K562 (cell line): ENCODE measurements at regions not wholly inside any gene's neighbourhood (a gene's known extent, or its start where the extent isn't known, plus 50 kb on each side); places are given as distances from the start of the nearest gene placed in this dataset.

Experiments
- ATAC-seq: fragments of 200-7000 bp; cut with Tn5 transposase; 3 replicates; pipeline ENCODE4 v1.9.1; 2020; ENCODE audit warnings: moderate library complexity
- BruUV-seq: library from RNA; stranded (reverse); fragments of 400-500 nt; replicated peaks from 2 replicates; lab custom pipeline; 2021; lab: Mats Ljungman, UMichigan
- CTCF ChIA-PET: fragments of 300-600 bp; formaldehyde crosslinking; extraction: SDS; loops from one replicate; lab custom pipeline; 2021; ENCODE audit warnings: low intra/inter-chr PET ratio; lab: Yijun Ruan, JAX
- POLR2A ChIA-PET: fragments of 300-600, 350-650 bp; sonication (Branson Sonifier 250); formaldehyde crosslinking; extraction: SDS; loops from one replicate; lab custom pipeline; 2021; ENCODE audit warnings: antibody characterized with exemption, inconsistent platforms; lab: Yijun Ruan, JAX
- DNase-seq, 4 experiments: peaks; one replicate each; pipeline versions ENCODE4 v3.0.0 to v3.0.0-alpha.2; 2011 to 2018; ENCODE audit warnings: low spot score in 3 of 4, mixed read lengths in 3 of 4; ENCODE audit errors: extremely low read depth in 1 of 4
- FAIRE-seq: peaks from 2 replicates; lab custom pipeline; 2011; peaks lifted over from hg19 to GRCh38; lab: Jason Lieb, UNC
- H2AFZ ChIP-seq: 2 replicates; pipeline ENCODE4 v1.6.0; 2011; ENCODE audit warnings: low read depth, low read length, control low read depth, inconsistent platforms
- H3K27ac ChIP-seq: fragments of 200-600 bp; 3 replicates; pipeline ENCODE4 v1.8.0; 2011; ENCODE audit warnings: low read depth, mild to moderate bottlenecking, control low read depth, inconsistent platforms, low read length, moderate library complexity, mixed read lengths; ENCODE audit errors: extremely low read depth
- H3K27me3 ChIP-seq, 2 experiments: fragments of 300-600 bp in 1 of 2; 2 replicates in 1 of 2; 3 replicates in 1 of 2; pipeline versions ENCODE4 v1.6.0 to v1.8.0; 2011; ENCODE audit warnings: inconsistent platforms in 2 of 2, low read length in 2 of 2, mild to moderate bottlenecking in 1 of 2, mixed read lengths in 1 of 2, moderate library complexity in 1 of 2; ENCODE audit not compliant: control insufficient read depth in 2 of 2, insufficient read depth in 2 of 2
- H3K36me3 ChIP-seq: fragments of 300-600 bp; 3 replicates; pipeline ENCODE4 v1.8.0; 2011; ENCODE audit warnings: mild to moderate bottlenecking, low read length, inconsistent platforms; ENCODE audit not compliant: control insufficient read depth, insufficient read depth
- H3K4me1 ChIP-seq, 2 experiments: fragments of 200-600 bp in 1 of 2; replicated peaks in 1 of 2; 2 replicates in 1 of 2; 3 replicates in 1 of 2; pipeline versions ENCODE4 v1.5.1 to v1.8.0; 2011; ENCODE audit warnings: inconsistent platforms in 2 of 2, low read length in 2 of 2, mild to moderate bottlenecking in 1 of 2, mixed read lengths in 1 of 2, moderate library complexity in 1 of 2; ENCODE audit not compliant: control insufficient read depth in 2 of 2, insufficient read depth in 2 of 2
- H3K4me2 ChIP-seq: 2 replicates; pipeline ENCODE4 v1.6.1; 2011; ENCODE audit warnings: low read length, control low read depth, inconsistent platforms, mixed read lengths; ENCODE audit not compliant: insufficient read depth
- H3K4me3 ChIP-seq: fragments of 200-600 bp; sonication (generic), shearing (Covaris generic); 2 replicates; pipeline ENCODE4 v1.5.1; 2016; ENCODE audit warnings: control low read depth, inconsistent platforms
- H3K79me2 ChIP-seq: fragments of 200-600 bp; 3 replicates; pipeline ENCODE4 v1.8.0; 2011; ENCODE audit warnings: low read length, inconsistent platforms; ENCODE audit not compliant: control insufficient read depth, insufficient read depth
- H3K9ac ChIP-seq, 2 experiments: 2 replicates each; pipeline versions ENCODE4 v1.6.0 to v1.6.1; 2011; ENCODE audit warnings: low read depth in 2 of 2, low read length in 2 of 2, control low read depth in 1 of 2, inconsistent platforms in 1 of 2, mild to moderate bottlenecking in 1 of 2, mixed read lengths in 1 of 2; ENCODE audit not compliant: insufficient read depth in 1 of 2
- H3K9me1 ChIP-seq: one replicate; pipeline ENCODE4 v1.6.0; 2011; ENCODE audit warnings: inconsistent platforms, mild to moderate bottlenecking, low read length, moderate library complexity; ENCODE audit not compliant: control insufficient read depth, insufficient read depth
- H3K9me3 ChIP-seq: replicated peaks from 2 replicates; pipeline ENCODE4 v1.5.1; 2011; ENCODE audit warnings: low read depth, low read length, inconsistent platforms; ENCODE audit not compliant: control insufficient read depth, insufficient read depth
- H4K20me1 ChIP-seq: replicated peaks from 2 replicates; pipeline ENCODE4 v1.6.1; 2011; ENCODE audit warnings: low read length, inconsistent platforms, mixed read lengths; ENCODE audit not compliant: control insufficient read depth, insufficient read depth
- ATF3 ChIP-seq, 2 experiments: fragments of 450-650 bp in 1 of 2; sonication (generic) in 1 of 2; formaldehyde crosslinking in 1 of 2; IDR thresholded peaks in 1 of 2; conservative IDR thresholded peaks in 1 of 2; 2 replicates each; pipeline versions ENCODE4 v1.6.1 to v1.8.1; 2016 to 2023; ENCODE audit warnings: mild to moderate bottlenecking in 2 of 2, moderate library complexity in 2 of 2, inconsistent platforms in 1 of 2, missing genetic modification reagents in 1 of 2
- KDM1A ChIP-seq, 2 experiments: fragments of 450-650 bp; IDR thresholded peaks; 2 replicates each; pipeline ENCODE4 v1.6.1; 2016; ENCODE audit warnings: mild to moderate bottlenecking in 2 of 2
- RBFOX2 ChIP-seq: fragments of 200-400 bp; formaldehyde crosslinking; IDR thresholded peaks from 2 replicates; pipeline ENCODE4 v1.6.1; 2017; ENCODE audit warnings: low read depth, mild to moderate bottlenecking, low read length, moderate library complexity
- RBM17 ChIP-seq: fragments of 200-400 bp; formaldehyde crosslinking; IDR thresholded peaks from 2 replicates; pipeline ENCODE4 v1.6.1; 2017; ENCODE audit warnings: low read depth, mild to moderate bottlenecking, low read length, borderline replicate concordance
- RBM25 ChIP-seq: fragments of 200-400 bp; formaldehyde crosslinking; IDR thresholded peaks from 2 replicates; pipeline ENCODE4 v1.6.1; 2018; ENCODE audit warnings: low read length, low read depth, moderate library complexity; ENCODE audit not compliant: severe bottlenecking
- RFX7 ChIP-seq: fragments of 250-450 bp; sonication (Bioruptor Pico); IDR thresholded peaks from 2 replicates; pipeline ENCODE4 v1.5.1; 2021; ENCODE audit warnings: mild to moderate bottlenecking
- SIX5 ChIP-seq, 2 experiments: IDR thresholded peaks; 2 replicates each; pipeline ENCODE4 v1.6.1; 2011; ENCODE audit warnings: low read length in 2 of 2, borderline replicate concordance in 1 of 2, low read depth in 1 of 2, mild to moderate bottlenecking in 1 of 2, moderate library complexity in 1 of 2; ENCODE audit not compliant: insufficient read depth in 1 of 2
- SLC30A9 ChIP-seq: fragments of 250-450 bp; sonication (Bioruptor Pico); IDR thresholded peaks from 2 replicates; pipeline ENCODE4 v1.8.0; 2022; ENCODE audit warnings: mild to moderate bottlenecking, moderate library complexity
- ZBTB26 ChIP-seq: fragments of 450-650 bp; formaldehyde crosslinking; IDR thresholded peaks from 2 replicates; pipeline ENCODE4 v1.4.0; 2022; ENCODE audit warnings: missing genetic modification characterization
- WGBS: fragments of 100-300 bp; shearing (Covaris generic); methylation state at CpG from one replicate; pipeline ENCODE4 v1.1.6; 2016; ENCODE audit warnings: low coverage, mixed read lengths; ENCODE audit not compliant: insufficient coverage; ENCODE audit errors: missing lambda C conversion rate; 5-methylcytosine and 5-hydroxymethylcytosine counted together
- in situ Hi-C: fragments of 300-500 bp; cut with MboI; formaldehyde crosslinking; loops from 4 replicates; pipeline ENCODE4 v1.15.0; 2018; ENCODE audit warnings: inconsistent platforms, mixed read lengths
- intact Hi-C: fragments of 100-400 bp; cut with micrococcal nuclease; formaldehyde crosslinking; loops from 2 replicates; pipeline ENCODE4 v1.14.2; 2022

- TF ChIP-seq RBM17 (no peak), ZBTB26 (CRISPR knock-in tag) (no peak), RBFOX2 (no peak), RBM25 (no peak)
Measured at GRCh38 chr10:2950546-2950945, 116.8 kb upstream of the PFKP start (continued).

- POLR2A ChIA-PET: no interaction called here
- no peak overlapping the region for H3K27ac ChIP-seq
- H3K79me2 ChIP-seq: no peaks in the 10 kb centered on the region
- BruUV-seq: no TSS peak
- FAIRE-seq: no peak
- no peak overlapping the region for H3K4me3 ChIP-seq
- H3K9me1 ChIP-seq: no peaks in the 10 kb centered on the region
- H3K9me3 ChIP-seq: no peaks in the 10 kb centered on the region
- H3K9ac ChIP-seq: no peak overlapping the region
- intact Hi-C loops: no loop called here
- no peak for DNase-seq
- under 1% methylated on average over 20 of the region's 20 CpGs for WGBS
- H3K4me2 ChIP-seq: no peak overlapping the region
- CTCF ChIA-PET: no interaction called here
- no peak overlapping the region for H2AFZ ChIP-seq
- H3K27me3 ChIP-seq: peaks cover 3 to 24% of the 10 kb centered on the region in 2 experiments; a peak in 3 of 5 replicates
- ATAC-seq: no peak
- no peaks in the 10 kb centered on the region for H3K36me3 ChIP-seq
- TF ChIP-seq SIX5 (IDR thresholded peaks at IDR 0.05; ENCODE audit: borderline replicate concordance in 1 of 2, insufficient read depth in 1 of 2, low read depth in 1 of 2, low read length in 2 of 2) (no peak), ATF3 (IDR thresholded peaks at IDR 0.05) (peak; percentile 31; the same call in 1 of the 2 replicates), ATF3 (CRISPR knock-in tag; conservative IDR thresholded peaks at IDR 0.05) (no peak), RFX7 (CRISPR knock-in tag) (no peak), SLC30A9 (CRISPR knock-in tag) (no peak), KDM1A (IDR thresholded peaks at IDR 0.05) (peak; percentile 74 to 78; a peak in 3 of 4 replicates)
- TF ChIP-seq, all 486 proteins: peak for 2
- Histone ChIP-seq H4K20me1 (no peaks in the 10 kb centered on the region; the same call in 1 of the 2 replicates), H3K4me1 (no peaks in the 10 kb centered on the region)
- in situ Hi-C loops: no loop called here
Measured at GRCh38 chr10:2949948-2950354, 117.4 kb upstream of the PFKP start.
